Smooth muscle cell (in vitro differentiated cells): ENCODE measurements at regions not wholly inside any gene's neighbourhood (a gene's known extent, or its start where the extent isn't known, plus 50 kb on each side); places are given as distances from the start of the nearest gene placed in this dataset.

Source experiments
- DNase-seq: peaks from one replicate; lab custom pipeline; 2025; ENCODE audit not compliant: unreplicated experiment; lab: John Stamatoyannopoulos, UW
- H2AFZ ChIP-seq: fragments of 200-600 bp; sonication (generic); 2 replicates; pipeline ENCODE4 v1.6.0; 2016; ENCODE audit warnings: antibody characterized with exemption, low read depth, mild to moderate bottlenecking
- H3F3A ChIP-seq: fragments of 200-600 bp; sonication (generic); 2 replicates; pipeline ENCODE4 v1.6.0; 2017; ENCODE audit warnings: antibody characterized with exemption, low read depth
- H3K27ac ChIP-seq: fragments of 200-600 bp; sonication (generic); 2 replicates; pipeline ENCODE4 v1.5.1; 2016; ENCODE audit warnings: low read depth, mild to moderate bottlenecking
- H3K27me3 ChIP-seq: fragments of 200-600 bp; sonication (generic); 2 replicates; pipeline ENCODE4 v1.6.1; 2016; ENCODE audit warnings: low read depth, mild to moderate bottlenecking
- H3K36me3 ChIP-seq: fragments of 200-600 bp; sonication (generic); 2 replicates; pipeline ENCODE4 v1.5.1; 2016; ENCODE audit warnings: low read depth
- H3K4me1 ChIP-seq: fragments of 200-600 bp; sonication (generic); 2 replicates; pipeline ENCODE4 v1.5.1; 2016; ENCODE audit warnings: low read depth
- H3K4me2 ChIP-seq: fragments of 200-600 bp; sonication (generic); 2 replicates; pipeline ENCODE4 v1.6.0; 2016; ENCODE audit warnings: mild to moderate bottlenecking
- H3K4me3 ChIP-seq: fragments of 200-600 bp; sonication (generic); 2 replicates; pipeline ENCODE4 v1.5.1; 2016; ENCODE audit warnings: mild to moderate bottlenecking
- H3K79me2 ChIP-seq: fragments of 200-600 bp; sonication (generic); 2 replicates; pipeline ENCODE4 v1.6.0; 2016; ENCODE audit warnings: low read depth, mild to moderate bottlenecking
- H3K9ac ChIP-seq: fragments of 200-600 bp; sonication (generic); 2 replicates; pipeline ENCODE4 v1.6.0; 2016; ENCODE audit warnings: low read depth
- H3K9me3 ChIP-seq: fragments of 200-600 bp; sonication (generic); replicated peaks from 2 replicates; pipeline ENCODE4 v1.5.1; 2016; ENCODE audit warnings: low read depth
- H4K20me1 ChIP-seq: fragments of 200-600 bp; sonication (generic); 2 replicates; pipeline ENCODE4 v1.6.0; 2016; ENCODE audit warnings: low read depth
- WGBS: methylation state at CpG from one replicate; pipeline ENCODE4 v1.1.7; 2016; ENCODE audit warnings: low lambda C conversion rate; 5-methylcytosine and 5-hydroxymethylcytosine counted together
- TF ChIP-seq, protein P1 (sequence below): fragments of 200-600 bp; sonication (generic); IDR thresholded peaks from 2 replicates; pipeline ENCODE4 v1.5.1; 2017; ENCODE audit warnings: borderline replicate concordance, mild to moderate bottlenecking, antibody characterized with exemption; ENCODE audit not compliant: insufficient read depth, poor library complexity, severe bottlenecking

DNA sequence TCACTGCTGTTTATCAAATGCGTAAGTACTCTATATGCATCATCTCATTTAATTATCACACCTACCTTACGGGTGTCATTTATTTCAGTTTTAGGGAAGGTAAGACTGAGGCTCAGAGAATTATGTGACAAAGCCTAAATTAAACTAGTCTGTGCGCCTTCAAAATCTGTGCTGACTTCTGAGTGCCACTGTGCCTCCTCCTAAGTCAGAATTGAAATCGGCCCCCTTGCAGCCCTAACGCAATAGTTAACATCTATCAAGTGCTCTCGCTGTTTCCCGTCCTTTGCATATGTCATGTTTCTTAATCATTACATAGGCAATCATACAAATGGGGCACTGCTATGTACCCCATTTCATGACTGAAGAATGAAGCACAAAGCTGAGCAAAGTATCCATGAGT is 79.0 kb upstream of the PDE10A start:
- H3K9me3 ChIP-seq = no peaks in the 10 kb centered on the region
- no peak overlapping the region for H3K27ac ChIP-seq
- no peaks in the 10 kb centered on the region for H3K36me3 ChIP-seq
- no peaks in the 10 kb centered on the region for H3F3A ChIP-seq
- no peak for DNase-seq
- no peaks in the 10 kb centered on the region for H3K79me2 ChIP-seq
- H3K4me3 ChIP-seq = no peak overlapping the region
- H3K4me2 ChIP-seq = no peak overlapping the region
- no peaks in the 10 kb centered on the region for H4K20me1 ChIP-seq
- WGBS = 95% methylated on average over 7 of the region's 7 CpGs
- H3K9ac ChIP-seq = no peak overlapping the region
- peaks cover 3% of the 10 kb centered on the region for H3K4me1 ChIP-seq
- H2AFZ ChIP-seq = no peak overlapping the region
- H3K27me3 ChIP-seq = no peaks in the 10 kb centered on the region
- TF ChIP-seq, protein P1, sequence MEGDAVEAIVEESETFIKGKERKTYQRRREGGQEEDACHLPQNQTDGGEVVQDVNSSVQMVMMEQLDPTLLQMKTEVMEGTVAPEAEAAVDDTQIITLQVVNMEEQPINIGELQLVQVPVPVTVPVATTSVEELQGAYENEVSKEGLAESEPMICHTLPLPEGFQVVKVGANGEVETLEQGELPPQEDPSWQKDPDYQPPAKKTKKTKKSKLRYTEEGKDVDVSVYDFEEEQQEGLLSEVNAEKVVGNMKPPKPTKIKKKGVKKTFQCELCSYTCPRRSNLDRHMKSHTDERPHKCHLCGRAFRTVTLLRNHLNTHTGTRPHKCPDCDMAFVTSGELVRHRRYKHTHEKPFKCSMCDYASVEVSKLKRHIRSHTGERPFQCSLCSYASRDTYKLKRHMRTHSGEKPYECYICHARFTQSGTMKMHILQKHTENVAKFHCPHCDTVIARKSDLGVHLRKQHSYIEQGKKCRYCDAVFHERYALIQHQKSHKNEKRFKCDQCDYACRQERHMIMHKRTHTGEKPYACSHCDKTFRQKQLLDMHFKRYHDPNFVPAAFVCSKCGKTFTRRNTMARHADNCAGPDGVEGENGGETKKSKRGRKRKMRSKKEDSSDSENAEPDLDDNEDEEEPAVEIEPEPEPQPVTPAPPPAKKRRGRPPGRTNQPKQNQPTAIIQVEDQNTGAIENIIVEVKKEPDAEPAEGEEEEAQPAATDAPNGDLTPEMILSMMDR = no peak

DNA sequence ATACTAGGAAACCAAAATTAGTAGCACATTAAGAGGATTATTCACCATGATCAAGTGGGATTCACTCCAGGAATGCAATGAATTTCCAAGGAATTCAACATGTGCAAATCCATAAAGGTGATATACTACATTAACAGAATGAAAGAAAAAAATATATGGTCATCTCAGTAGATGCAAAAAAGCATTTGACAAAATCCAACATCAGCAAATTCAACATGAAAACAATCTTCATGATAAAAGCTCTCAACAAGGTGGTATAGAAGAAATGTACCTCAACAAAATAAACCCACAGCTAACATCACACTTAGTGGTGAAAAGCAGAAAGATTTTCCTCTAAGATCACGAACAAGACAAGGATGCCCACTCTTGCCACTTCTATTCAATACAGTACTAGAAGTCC is 74.4 kb upstream of the PDE10A start:
- Histone ChIP-seq H3K79me2 (no peaks in the 10 kb centered on the region), H3K27ac (no peak overlapping the region), H4K20me1 (no peaks in the 10 kb centered on the region), H3K9me3 (no peaks in the 10 kb centered on the region), H3K4me2 (no peak overlapping the region), H3K4me3 (no peak overlapping the region), H2AFZ (no peak overlapping the region), H3K36me3 (no peaks in the 10 kb centered on the region), H3K4me1 (no peaks in the 10 kb centered on the region), H3K9ac (no peak overlapping the region), H3K27me3 (peaks cover 8% of the 10 kb centered on the region), H3F3A (no peaks in the 10 kb centered on the region)
- 69% methylated on average over 1 of the region's 1 CpG for WGBS
- TF ChIP-seq, protein P1 = no peak
- DNase-seq = no peak

DNA sequence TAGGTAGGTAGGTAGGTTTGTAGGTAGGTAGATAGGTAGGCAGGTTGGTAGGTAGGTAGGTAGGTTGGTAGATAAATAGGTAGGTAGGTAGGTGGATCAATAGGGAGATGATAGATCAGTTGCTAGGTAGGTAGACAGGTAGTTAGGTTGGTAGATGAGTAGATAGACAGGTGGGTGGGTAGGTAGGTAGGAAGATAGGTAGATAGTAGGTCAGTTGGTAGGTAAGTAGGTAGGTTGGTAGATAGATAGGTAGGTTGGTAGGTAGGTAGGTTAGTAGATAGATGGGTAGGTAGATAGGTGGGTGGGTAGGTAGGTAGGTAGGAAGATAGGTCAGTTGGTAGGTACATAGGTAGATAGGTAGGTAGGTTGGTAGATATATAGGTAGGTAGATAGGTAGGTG is 72.0 kb upstream of the PDE10A start:
- H2AFZ ChIP-seq = no peak overlapping the region
- no peak overlapping the region for H3K27ac ChIP-seq
- TF ChIP-seq, protein P1 = no peak
- no peak overlapping the region for H3K4me3 ChIP-seq
- DNase-seq = no peak
- no peaks in the 10 kb centered on the region for H3K79me2 ChIP-seq
- H3K9me3 ChIP-seq = no peaks in the 10 kb centered on the region
- H3K36me3 ChIP-seq = no peaks in the 10 kb centered on the region
- no peak overlapping the region for H3K9ac ChIP-seq
- no peaks in the 10 kb centered on the region for H3F3A ChIP-seq
- no peaks in the 10 kb centered on the region for H4K20me1 ChIP-seq
- H3K4me2 ChIP-seq = no peak overlapping the region
- H3K4me1 ChIP-seq = no peaks in the 10 kb centered on the region
- peaks cover 8% of the 10 kb centered on the region for H3K27me3 ChIP-seq

DNA sequence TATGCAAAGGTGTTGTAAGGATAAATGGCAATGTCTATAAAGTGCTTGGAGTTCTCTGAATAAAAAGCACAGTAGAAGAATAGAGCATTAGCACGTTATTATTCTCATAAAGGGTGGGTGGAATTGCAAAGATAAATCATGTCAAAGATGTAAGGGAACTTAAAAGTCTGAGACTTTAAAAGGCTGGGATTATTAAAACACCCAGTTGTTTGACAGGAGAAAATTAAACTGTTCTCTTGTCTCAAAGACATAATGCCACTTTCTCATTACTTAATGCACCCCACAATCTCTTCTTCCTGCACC is 70.4 kb upstream of the PDE10A start:
- Histone ChIP-seq H3K27me3 (peaks cover 8% of the 10 kb centered on the region), H3K27ac (no peak overlapping the region), H3K9ac (no peak overlapping the region), H3K79me2 (no peaks in the 10 kb centered on the region), H3K4me1 (no peaks in the 10 kb centered on the region), H3K4me2 (no peak overlapping the region), H4K20me1 (no peaks in the 10 kb centered on the region), H3K36me3 (no peaks in the 10 kb centered on the region), H3K9me3 (no peaks in the 10 kb centered on the region), H3K4me3 (no peak overlapping the region), H3F3A (no peaks in the 10 kb centered on the region), H2AFZ (no peak overlapping the region)
- WGBS = 76% methylated on average over 1 of the region's 1 CpG
- TF ChIP-seq, protein P1 = no peak
- no peak for DNase-seq
